ENCODE measurements at regions not wholly inside any gene's neighbourhood (a gene's known extent, or its start where the extent isn't known, plus 50 kb on each side); places are given as distances from the start of the nearest gene placed in this dataset.
A peak's percentile ranks its signal among the peaks of the same experiment; 100 is the strongest.
"Not testable (repeated sequence)": the region's sequence is repeated elsewhere in the genome, so short reads cannot be mapped to it uniquely, and the experiment has no call there.

GRCh38 chr9:115466756-115467155, 348.8 kb upstream of the TNC start:
- no peak for DNase-seq

- no peak for DNase-seq
Measured at GRCh38 chr9:115469841-115470240, 351.9 kb upstream of the TNC start.

GRCh38 chr9:115473032-115473431, 355.1 kb upstream of the TNC start:
- DNase-seq = not testable (repeated sequence)

GRCh38 chr9:115481769-115482168, 363.8 kb upstream of the TNC start:
- no peak for DNase-seq

GRCh38 chr9:115482747-115483146, 364.8 kb upstream of the TNC start:
- DNase-seq = no peak

- no peak for DNase-seq
Measured at GRCh38 chr9:115492869-115493268, 374.9 kb upstream of the TNC start.

GRCh38 chr9:115494393-115494792, 376.4 kb upstream of the TNC start:
- DNase-seq = no peak

GRCh38 chr9:115495052-115495635, 377.2 kb upstream of the TNC start:
- no peak for DNase-seq

- no peak for DNase-seq
Measured at GRCh38 chr9:115495836-115496235, 377.9 kb upstream of the TNC start.

GRCh38 chr9:115498303-115498702, 380.3 kb upstream of the TNC start:
- DNase-seq = no peak

- no peak for DNase-seq
Measured at GRCh38 chr9:115507148-115507547, 389.2 kb upstream of the TNC start.

GRCh38 chr9:115513148-115513547, 395.2 kb upstream of the TNC start:
- no peak for DNase-seq

GRCh38 chr9:115514454-115514853, 396.5 kb upstream of the TNC start:
- no peak for DNase-seq

- no peak for DNase-seq
Measured at GRCh38 chr9:115517335-115518075, 399.5 kb upstream of the TNC start.

- no peak for DNase-seq
Measured at GRCh38 chr9:115520646-115521045, 402.7 kb upstream of the TNC start.

- DNase-seq = no peak
Measured at GRCh38 chr9:115522912-115523311, 405.0 kb upstream of the TNC start.

- peak; percentile 87 for DNase-seq
Measured at GRCh38 chr9:115524453-115525059, 406.6 kb upstream of the TNC start.

GRCh38 chr9:115525111-115526058, 407.4 kb upstream of the TNC start:
- no peak for DNase-seq

GRCh38 chr9:115531410-115532125, 413.6 kb upstream of the TNC start:
- DNase-seq = no peak

- no peak for DNase-seq
Measured at GRCh38 chr9:115533511-115533910, 415.6 kb upstream of the TNC start.

GRCh38 chr9:115540091-115540490, 422.1 kb upstream of the TNC start:
- DNase-seq = no peak

GRCh38 chr9:115543511-115543910, 425.6 kb upstream of the TNC start:
- DNase-seq = no peak

All from renal pelvis (tissue), 1 donor.